ENCODE measurements at regions not wholly inside any gene's neighbourhood (a gene's known extent, or its start where the extent isn't known, plus 50 kb on each side); places are given as distances from the start of the nearest gene placed in this dataset.
"Not testable (repeated sequence)": the region's sequence is repeated elsewhere in the genome, so short reads cannot be mapped to it uniquely, and the experiment has no call there.

DNA sequence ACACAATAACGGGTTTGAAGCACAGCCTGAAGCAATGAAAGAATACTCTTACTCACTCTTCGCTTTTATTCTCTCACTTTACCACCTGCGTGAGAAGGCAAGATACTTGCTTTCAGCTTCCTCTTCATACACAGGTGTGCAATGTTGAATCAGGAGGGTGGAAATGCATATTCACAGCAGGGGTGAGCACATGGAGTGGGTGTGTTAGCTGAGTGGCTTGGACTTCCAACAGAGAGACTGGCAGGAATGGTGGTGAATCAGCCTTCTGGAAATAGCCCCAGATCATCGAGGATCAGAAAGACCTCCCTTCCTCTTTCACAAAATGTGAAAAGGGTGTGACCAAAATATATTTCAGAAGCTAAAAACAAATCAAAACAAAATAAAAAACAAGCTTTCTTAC, 521.2 kb downstream of the STIM2 start:
- no peak for DNase-seq

DNA sequence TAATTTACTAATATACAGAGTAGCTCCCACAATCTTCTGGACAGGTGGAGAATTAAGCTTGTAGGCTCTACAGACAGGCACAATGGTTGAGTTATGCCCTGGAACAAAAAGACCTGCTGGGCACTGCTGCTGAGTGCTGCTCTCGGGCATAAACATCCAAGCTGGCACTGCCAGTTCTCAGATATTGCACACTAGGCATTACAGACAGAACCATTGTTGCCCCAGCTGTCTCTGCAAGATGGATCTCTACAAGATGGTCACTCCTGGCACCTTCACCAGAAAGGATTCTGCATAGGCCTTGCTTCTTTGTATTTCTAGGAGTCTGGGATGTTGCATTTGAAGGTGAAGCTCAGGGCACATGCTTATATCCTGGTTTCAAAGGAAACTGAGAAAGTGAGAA, 527.1 kb downstream of the STIM2 start:
- DNase-seq: no peak

DNA sequence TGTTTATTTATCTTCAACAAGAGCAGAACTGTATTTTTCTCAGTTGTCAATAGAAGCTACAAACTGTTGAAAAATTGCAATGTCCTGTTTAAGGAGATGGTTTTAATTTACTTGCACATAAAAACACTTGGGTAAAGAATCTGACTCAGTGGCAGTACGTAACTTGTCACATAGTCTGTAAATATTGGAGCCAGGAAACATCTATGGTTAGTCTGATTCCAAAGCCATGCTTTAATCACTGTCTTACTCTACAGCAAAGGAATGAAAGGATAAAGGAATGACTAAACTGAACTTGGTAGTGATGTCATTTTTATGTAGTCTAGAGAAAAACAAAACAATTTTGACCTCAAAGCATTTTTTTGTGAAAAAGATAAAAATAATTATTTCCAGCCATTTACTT, 537.2 kb downstream of the STIM2 start:
- no peak for DNase-seq

DNA sequence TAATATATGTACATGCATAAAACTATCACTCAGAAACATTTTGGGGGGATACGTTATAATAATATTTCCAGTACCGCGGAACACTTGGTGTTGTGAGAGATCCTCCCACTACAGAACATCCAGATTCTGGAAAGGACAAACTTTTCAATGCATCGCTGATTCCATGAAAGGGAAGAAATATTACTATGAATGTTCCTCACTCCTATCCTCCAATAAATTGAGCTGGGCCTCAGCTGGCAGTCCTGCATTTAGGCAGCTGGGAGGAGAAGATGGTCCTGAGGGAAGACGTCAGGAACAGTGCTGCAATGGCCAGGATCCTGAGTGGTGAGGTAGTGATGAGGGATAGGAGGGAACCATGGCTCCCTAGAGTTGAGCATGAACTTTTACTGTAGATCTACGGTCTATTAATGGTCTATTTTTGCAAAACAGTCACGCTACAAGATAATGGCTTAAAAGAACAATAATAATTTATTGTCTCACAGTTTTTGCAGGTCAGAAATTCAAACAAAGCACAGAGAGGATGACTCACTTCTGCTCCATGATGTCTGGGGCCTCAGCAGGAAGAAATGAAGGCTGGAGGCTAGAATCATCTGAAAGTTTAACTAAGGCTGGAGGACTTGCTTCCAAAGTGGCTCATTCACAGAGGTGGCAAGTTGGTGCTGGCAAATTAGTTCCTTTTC, 538.1 kb downstream of the STIM2 start:
- DNase-seq: no peak

DNA sequence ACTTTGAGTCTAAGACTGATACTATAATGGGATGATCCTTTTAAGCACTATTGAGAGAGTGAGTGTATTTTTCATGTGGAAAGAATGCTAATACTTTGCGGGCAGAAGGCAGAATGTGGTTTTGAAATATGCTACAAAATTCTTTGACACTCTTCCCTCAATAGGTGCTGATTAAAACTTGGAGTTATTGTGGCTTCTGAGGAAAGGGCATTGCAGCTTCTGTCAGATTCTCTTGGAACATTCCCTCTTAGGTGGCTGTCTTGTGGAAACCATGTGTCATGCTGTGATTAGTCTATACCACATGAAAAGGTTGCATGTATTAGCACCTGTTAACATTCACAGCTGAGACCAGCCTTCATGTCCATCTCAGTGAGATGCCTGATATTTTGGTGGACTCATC, 547.0 kb downstream of the STIM2 start:
- DNase-seq: no peak

DNA sequence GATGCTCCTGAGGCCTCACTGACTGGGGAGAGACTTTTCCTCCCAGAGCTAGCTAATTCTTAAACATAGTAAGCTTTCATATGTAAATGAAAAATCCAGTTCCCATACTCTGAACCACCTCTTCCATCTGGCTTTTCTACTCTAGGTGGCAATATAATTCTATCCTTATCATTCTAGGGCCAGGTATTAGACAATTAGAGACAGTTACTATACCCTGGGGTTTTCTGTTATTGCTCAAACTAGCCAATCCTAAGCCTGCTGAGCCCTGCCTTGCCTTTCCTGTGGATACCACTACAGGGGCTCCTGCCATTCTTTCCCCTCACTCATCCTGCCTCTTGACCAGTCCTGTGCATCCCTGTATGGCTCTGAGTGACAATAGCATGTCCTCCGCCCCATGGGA, 552.0 kb downstream of the STIM2 start:
- no peak for DNase-seq

DNA sequence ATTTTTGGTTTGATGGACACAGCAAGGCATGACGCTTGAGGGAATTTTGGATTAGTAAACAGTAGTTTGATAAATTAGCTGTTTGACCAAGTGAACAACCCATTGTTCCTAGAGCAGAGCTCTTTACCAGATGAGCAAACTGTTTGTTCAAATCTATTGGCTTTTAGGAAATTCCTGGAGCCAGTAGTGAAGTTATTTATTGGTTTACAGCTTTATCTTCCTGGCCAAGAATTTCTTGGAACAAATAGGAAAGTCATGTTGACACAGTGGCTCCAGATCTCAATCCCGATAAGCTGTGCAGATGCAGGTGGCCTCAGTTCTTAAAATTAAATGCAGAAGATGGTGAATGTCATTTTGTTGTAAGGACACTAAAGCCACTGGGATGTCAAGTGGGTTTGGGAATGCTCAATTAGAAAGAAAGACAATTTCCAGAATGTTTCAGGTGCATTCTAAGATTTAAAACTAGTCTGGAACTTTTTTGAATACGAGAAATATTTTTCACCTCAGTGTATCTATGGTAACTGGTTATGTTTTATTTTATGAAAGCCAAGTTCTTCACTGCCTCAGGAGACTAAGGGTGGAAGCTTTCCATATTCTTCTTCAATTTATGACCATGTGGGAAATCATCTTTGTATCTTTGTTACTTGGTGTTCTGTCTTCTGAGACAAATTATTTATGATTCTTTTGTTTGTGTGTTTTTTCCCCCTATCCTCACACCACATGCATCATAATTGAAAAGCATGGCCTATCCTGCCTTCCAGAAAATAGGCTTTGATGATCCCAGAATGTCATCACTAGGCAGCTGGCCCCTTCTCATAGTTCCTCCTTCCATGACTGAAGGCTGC, 554.5 kb downstream of the STIM2 start:
- no peak for DNase-seq

DNA sequence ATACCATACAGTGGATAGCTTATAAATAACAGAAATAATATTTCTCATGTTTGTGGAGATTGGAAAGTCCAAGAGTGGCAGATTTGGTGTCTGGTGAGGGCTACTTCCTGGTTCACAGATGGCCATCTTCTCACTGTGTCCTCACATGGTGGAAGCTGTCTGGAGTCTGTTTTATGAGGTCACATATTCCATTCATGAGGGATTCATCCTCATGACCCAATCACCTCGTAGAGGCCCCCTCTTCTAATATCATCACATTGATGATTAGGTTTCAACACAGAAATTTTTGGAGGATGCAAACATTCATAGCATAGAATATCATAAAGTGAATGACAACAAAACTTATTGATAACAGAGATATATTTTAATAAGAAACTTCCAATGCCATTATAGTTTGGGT, 568.0 kb downstream of the STIM2 start:
- no peak for DNase-seq

DNA sequence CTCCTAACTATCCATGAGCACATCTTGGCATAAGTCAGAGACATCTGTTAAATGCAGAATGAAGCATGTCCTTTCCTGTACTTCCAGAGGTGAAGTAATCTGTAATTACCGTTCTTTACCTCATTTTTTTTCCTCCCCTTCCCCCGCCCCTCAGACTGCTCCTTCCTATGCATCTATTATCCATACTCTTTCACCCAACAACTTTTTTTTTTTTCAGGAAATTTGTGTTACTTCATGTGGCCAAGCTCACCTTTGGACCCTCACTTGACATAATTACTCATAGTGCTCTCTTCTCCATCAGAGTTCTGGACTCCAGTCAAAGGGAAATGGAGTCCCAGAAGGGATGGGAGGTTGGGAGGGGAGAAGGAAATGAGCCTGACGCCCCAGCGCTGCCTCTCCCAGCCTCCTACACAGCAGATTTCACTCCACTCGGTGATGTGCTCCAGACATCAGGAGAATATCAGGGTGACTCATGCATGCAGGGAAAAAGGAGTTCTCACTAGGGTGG, 568.8 kb downstream of the STIM2 start:
- DNase-seq: no peak

DNA sequence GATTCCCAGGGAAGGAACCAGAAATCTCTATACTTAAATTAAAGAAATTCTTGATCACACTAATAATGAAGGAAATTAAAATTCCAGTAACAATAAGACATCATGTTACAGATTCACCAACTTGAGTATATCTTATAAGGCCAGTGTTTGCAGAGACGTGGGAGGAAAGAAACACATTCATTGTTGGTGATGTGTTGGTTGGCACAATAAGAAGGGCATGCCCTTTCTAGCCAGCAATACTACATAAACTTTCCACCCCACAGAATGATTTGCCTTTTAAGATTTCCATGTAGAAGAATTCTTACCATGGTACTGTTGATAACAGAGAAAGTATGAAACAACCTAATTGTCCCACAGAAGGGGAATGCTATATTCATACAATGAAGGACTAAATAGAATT, 581.5 kb downstream of the STIM2 start:
- DNase-seq: no peak

DNA sequence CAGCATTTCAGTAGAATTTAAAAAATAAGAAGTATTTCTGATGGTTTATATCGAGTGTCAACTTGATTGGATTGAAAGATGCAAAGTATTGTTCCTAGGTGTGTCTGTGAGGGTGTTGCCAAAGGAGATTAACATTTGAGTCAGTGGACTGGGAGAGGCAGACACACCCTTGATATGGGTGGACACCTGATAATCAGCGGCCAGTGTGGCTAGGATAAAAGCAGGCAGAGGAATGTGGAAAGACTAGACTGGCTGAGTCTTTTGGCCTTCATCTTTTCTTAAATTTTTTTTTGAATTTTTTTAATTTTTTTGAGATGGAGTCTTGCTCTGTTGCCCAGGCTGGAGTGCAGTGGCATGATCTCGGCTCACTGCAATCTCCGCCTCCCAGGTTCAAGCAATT, 582.0 kb downstream of the STIM2 start:
- DNase-seq: not testable (repeated sequence)

DNA sequence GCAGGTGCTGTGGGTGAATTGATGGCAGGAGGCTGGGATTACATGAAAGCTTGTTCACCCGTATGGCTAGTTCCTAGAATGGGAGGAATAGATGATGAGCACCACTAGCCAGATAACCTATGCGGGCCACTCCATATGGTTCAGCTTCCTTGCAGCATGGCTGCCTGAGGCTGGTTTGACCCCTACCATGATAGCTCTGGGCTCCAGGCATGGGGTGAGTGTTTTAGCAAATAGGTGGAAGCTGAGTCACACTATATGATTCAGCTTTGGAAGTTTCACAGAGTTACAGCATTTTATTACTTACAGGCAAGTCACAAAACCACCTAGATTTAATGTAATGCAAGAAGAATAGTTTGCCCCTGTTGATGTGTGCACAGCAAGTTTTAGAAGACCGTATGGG, 603.2 kb downstream of the STIM2 start:
- DNase-seq: no peak

DNA sequence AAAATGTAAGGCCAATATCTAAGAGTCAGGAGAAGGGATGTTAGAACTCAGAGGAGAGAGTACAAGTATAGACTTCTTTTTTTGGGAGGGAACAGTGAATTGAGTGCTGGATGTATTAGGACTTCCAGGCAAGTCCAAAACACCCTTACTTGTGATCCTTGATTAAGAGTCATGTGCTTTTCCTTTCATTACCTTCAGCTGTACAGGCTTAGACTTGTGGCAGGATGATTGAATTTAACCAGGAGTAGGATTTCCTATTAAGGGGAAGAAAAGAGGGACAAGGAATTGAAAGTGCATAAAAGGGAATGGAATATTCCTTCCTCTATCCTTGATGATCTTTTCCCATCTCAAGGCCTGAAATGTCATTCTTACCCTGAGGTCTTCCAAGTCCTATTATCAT, 606.7 kb downstream of the STIM2 start:
- no peak for DNase-seq

DNA sequence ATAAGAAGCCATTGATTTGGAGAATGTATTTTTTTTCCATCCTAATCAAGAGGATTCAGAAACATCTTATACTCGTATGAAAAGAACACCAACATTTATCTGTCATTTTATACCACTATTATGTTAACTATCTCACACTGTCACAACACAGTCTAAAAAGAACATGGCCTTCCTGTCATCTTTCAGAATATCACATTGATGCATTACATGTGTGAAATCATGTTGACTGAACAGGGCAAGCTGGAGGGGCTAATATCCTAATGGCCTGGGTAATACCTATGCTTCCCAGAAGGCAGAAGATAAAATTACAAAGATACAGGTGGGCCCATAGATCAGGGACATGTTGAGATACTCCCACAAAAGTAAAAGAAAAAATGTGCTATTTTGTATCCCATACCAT, 611.7 kb downstream of the STIM2 start:
- DNase-seq: no peak

DNA sequence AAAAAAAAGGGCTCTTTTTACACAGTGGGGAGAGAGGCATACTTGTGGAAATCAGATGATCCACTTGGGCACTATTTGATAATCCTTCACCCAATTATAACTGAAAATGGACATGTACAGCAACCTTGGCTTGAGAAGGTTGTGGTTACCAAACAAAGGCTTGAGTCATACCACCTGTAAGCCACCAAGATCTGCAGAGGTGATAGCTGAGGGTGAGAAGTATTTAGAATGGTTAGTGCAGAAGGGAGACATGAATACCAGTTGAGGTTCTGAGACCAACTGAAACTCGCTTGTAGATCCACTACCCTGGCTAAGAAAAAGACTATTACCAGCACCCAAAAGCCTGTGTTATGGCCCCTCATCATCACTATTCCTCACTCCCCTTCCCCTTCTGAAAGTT, 614.0 kb downstream of the STIM2 start:
- DNase-seq: no peak

DNA sequence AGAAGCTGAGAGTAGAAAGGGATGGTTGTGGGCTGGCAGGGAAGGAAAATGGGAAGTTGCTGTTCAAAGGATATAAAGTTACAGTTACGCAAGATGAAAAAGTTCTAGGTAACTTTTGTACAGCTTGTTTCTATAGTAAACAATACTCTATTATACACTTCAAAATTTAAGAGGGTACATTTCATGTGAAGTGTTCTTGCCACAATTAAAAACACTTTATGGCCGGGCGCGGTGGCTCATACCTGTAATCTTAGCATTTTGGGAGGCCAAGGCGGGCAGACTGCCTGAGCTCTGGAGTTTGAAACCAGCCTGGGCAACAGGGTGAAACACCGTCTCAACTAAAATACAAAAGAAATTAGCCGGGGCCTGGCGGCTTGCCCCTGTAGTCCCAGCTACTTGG, 623.6 kb downstream of the STIM2 start:
- no peak for DNase-seq

DNA sequence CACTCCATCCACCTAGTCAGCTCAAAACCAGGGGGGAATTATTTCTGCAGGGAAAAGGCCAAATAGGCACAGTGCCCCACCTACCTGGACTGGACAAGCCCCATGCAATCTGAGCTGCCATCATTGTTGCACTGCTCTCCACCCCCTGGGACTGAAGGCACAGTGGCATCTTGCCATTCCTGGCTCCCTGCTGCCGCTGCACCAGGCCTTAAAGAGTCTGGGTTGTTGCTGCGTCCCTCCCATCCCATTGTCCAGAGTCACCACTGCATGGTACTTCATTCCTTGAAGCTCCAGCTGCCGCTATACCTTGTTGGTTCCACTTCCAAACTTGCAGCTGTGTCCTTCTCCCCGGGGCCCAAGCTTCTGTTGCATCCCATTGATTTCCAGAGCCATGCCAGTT, 629.7 kb downstream of the STIM2 start:
- DNase-seq: no peak

DNA sequence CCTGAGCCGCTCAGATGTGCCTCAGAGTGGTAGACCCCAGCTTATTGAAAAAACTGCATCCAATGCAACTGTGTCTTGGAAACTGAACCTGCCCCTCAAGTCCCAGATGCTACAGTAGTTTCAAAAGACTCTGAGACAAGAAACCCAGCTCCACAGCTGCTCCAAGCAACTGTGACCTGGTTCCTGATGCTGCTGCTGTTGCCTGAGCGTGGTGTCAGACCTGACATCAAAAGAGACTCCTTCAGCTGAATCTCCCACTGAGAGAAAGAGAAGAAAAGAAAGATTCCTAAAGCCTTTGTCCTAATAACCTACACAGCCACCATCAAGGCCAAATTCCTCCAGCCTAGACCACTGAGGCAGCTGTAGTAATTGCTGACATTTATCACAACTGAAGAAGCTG, 630.1 kb downstream of the STIM2 start:
- no peak for DNase-seq

DNA sequence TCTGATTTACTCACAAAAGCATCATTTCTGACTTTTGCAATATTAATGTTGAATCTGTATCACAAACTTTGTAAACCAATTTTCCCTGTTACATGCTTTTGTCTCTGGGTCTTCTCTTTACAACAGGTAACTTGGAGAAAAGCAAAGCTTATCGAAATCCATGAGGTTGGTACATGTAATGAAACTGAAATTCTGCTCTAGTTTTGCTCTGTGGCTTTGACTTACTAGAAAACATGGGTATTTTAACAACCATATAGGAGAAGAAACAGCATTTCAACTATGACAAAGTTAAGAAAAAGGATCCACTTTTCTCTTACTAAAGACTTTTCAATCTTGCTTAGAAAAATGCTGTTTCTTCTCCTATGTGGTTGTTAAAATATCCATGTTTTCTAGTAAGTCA, 645.8 kb downstream of the STIM2 start:
- no peak for DNase-seq

DNA sequence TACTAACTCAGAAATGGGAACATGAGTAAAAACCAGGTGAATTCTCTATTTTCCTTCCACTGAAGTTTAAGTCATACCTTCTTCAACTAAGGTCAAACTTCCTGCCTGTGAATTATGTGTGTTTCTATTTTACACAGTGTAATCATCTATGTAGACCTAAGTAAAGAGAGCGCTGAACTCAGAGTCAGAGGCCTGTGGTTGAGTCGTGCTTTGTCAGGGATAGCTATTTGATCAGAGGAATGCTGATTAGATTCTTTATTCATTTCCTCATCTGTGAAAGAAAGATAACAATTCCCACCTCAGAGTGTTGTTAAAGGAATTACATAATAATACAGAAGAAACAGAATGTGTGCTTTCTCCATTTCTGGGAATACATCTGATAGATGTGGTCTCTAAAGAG, 654.1 kb downstream of the STIM2 start:
- DNase-seq: no peak

DNA sequence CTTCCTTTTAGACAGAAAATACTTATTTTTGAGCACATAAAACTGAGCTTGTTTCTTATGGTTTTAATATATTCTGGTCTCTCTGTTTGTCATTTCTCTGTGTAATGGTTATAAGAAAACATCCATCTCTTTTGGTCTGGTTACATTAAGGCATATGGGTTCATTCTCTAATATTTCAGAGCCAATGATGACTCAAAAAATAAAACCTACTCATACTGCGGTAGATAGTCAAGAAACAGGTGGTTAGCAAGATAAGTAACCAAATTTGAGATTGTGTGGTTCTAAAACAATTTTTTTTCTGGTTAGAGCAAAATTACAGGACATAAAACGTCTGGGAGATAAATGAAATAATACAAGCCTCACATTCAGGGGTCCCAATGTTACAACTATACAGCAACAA, 654.5 kb downstream of the STIM2 start:
- DNase-seq: no peak

DNA sequence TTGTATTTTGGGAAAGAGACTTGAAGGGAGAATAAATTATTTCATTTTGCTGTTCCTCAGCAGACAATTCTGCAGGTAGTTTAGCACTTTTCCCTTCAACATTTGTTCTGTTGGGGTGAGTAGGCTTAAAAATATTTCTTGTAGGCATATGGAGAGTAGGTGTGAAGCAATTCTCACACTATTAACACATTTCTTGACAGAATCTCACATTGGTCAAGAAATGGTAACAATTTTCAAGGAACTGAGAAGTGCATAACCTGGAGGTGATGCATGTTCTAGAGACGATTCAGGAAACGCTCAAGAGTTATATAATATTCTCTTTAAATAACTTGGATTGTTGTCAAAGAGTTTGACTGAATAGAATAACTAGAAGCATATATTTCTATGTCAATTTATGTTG, 658.2 kb downstream of the STIM2 start:
- DNase-seq: no peak

DNA sequence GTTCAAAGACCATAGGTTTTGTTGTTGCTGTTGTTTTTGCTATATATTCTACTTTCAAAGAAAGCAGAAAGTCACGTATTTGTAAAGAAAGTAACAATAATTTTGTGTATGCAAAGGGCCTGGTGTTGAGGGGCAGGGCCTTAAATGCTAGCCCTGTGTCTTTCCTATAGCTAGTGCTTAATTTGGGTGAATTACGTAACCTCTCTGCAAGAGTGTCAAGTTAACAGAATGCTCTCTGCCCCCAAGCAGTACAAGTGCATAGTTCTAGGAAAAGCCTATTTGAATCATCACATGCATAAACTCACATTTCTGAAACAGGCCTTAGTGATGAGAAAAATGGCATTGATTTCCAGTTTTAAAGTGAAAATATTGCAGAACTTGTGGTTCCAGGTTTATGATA, 663.6 kb downstream of the STIM2 start:
- no peak for DNase-seq

DNA sequence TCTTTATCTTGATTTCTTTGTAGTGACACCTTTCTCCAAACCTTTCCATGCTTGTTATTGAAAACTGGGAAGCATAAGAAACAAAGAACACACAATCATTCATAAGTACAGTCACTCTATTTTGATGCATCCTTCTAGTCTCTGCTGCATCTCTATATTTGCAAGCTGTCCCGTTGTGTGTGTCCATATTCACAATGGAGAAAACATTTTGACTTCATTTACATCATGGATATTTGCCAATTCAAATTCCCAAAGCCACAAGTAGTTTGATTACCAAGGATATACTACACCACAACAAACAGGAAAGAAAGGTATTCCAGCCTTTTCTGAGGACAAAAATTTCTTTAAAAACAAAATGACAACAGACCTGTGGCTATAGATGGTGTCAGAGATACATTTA, 673.8 kb downstream of the STIM2 start:
- DNase-seq: no peak
